ENCODE measurements at regions not wholly inside any gene's neighbourhood (a gene's known extent, or its start where the extent isn't known, plus 50 kb on each side); places are given as distances from the start of the nearest gene placed in this dataset.
A peak's percentile ranks its signal among the peaks of the same experiment; 100 is the strongest.

- Histone ChIP-seq H4K20me1 (replicated peaks; ENCODE audit: insufficient read depth) (no peaks in the 10 kb centered on the region), H3F3A (replicated peaks; ENCODE audit: low read depth) (no peaks in the 10 kb centered on the region), H2AFZ (peak overlapping the region; percentile 87; the same call in 1 of the 2 replicates), H3K4me3 (no peak overlapping the region), H3K27me3 (ENCODE audit: insufficient read depth) (no peaks in the 10 kb centered on the region), H3K9me2 (ENCODE audit: insufficient read depth) (no peaks in the 10 kb centered on the region), H3K4me1 (ENCODE audit: insufficient read depth) (no peaks in the 10 kb centered on the region; the same call in 1 of the 2 replicates), H3K79me2 (replicated peaks; ENCODE audit: insufficient read depth) (no peaks in the 10 kb centered on the region), H3K36me3 (ENCODE audit: insufficient read depth) (no peaks in the 10 kb centered on the region), H3K27ac (ENCODE audit: low read depth) (no peak overlapping the region), H3K4me2 (no peak overlapping the region)
- no peaks in the 10 kb centered on the region; the same call in 2 of the 3 replicates for H3K9me3 Mint-ChIP-seq
- peaks cover 12% of the 10 kb centered on the region for H3K4me1 Mint-ChIP-seq
- DNase-seq (ENCODE audit: low spot score) = no peak
- H3K36me3 Mint-ChIP-seq (ENCODE audit: low read depth) = no peaks in the 10 kb centered on the region
- peaks cover 5% of the 10 kb centered on the region for H3K27me3 Mint-ChIP-seq (ENCODE audit: insufficient read depth, low read depth, poor library complexity)
- ATAC-seq = peak; percentile 27
- H3K27ac Mint-ChIP-seq = no peak overlapping the region
- no peak for TF ChIP-seq ZNF462 (CRISPR knock-in tag; IDR thresholded peaks at IDR 0.05)
- no peak for TF ChIP-seq JUNB (IDR thresholded peaks at IDR 0.05; ENCODE audit: unreplicated experiment)
- no peak for TF ChIP-seq POLR2AphosphoS5 (IDR thresholded peaks at IDR 0.05; ENCODE audit: low read depth)
- no peak for TF ChIP-seq REST (IDR thresholded peaks at IDR 0.05; ENCODE audit: unreplicated experiment)
- TF ChIP-seq ZNF114 (CRISPR knock-in tag; IDR thresholded peaks at IDR 0.05) = no peak
- no peak for TF ChIP-seq EZH2 (IDR thresholded peaks at IDR 0.05; ENCODE audit: low read depth, unreplicated experiment)
- no peak for TF ChIP-seq STAT1 (IDR thresholded peaks at IDR 0.05; ENCODE audit: unreplicated experiment)
- no peak for TF ChIP-seq EZH2phosphoT487 (IDR thresholded peaks at IDR 0.05; ENCODE audit: unreplicated experiment)
- TF ChIP-seq CTCF (conservative IDR thresholded peaks at IDR 0.05; ENCODE audit: low read depth in 2 of 2) = no peak
- no peak for TF ChIP-seq ZNF331 (CRISPR knock-in tag; IDR thresholded peaks at IDR 0.05; ENCODE audit: low read depth)
- no peak for TF ChIP-seq CREB1 (CRISPR knock-in tag; IDR thresholded peaks at IDR 0.05; ENCODE audit: low read depth)
- no peak for TF ChIP-seq ETS1 (IDR thresholded peaks at IDR 0.05)
- no peak for TF ChIP-seq NANOG (IDR thresholded peaks at IDR 0.05; ENCODE audit: borderline replicate concordance)
- H3K4me3 Mint-ChIP-seq = no peak overlapping the region
Measured at GRCh38 chr3:72690629-72691028, 157.6 kb downstream of the SHQ1 start.
